ENCODE measurements at regions not wholly inside any gene's neighbourhood (a gene's known extent, or its start where the extent isn't known, plus 50 kb on each side); places are given as distances from the start of the nearest gene placed in this dataset.

- TF ChIP-seq CTCF (tag by site-specific recombination; IDR thresholded peaks at IDR 0.05) (no peak), SETDB1 (IDR thresholded peaks at IDR 0.05; ENCODE audit: insufficient read length, low read length) (no peak), ZNF571 (tag by site-specific recombination; IDR thresholded peaks at IDR 0.05) (no peak), ZNF670 (tag by site-specific recombination; IDR thresholded peaks at IDR 0.05; ENCODE audit: low read depth) (no peak), ZNF10 (tag by site-specific recombination; IDR thresholded peaks at IDR 0.05) (no peak), BCL11A (tag by site-specific recombination; IDR thresholded peaks at IDR 0.05; ENCODE audit: low read depth) (no peak), ZSCAN30 (tag by site-specific recombination; IDR thresholded peaks at IDR 0.05) (no peak), HOXD13 (CRISPR knock-in tag; IDR thresholded peaks at IDR 0.05; ENCODE audit: borderline replicate concordance) (no peak), ZNF549 (tag by site-specific recombination; IDR thresholded peaks at IDR 0.05) (no peak), ZNF837 (tag by site-specific recombination; IDR thresholded peaks at IDR 0.05) (no peak), MYNN (tag by site-specific recombination; IDR thresholded peaks at IDR 0.05; ENCODE audit: borderline replicate concordance) (no peak)
Measured at GRCh38 chr2:181822097-181822496, 69.4 kb upstream of the ITPRID2 start.

Data from HEK293 (cell line).